Glomerular endothelial cell (primary cell): ENCODE measurements at regions not wholly inside any gene's neighbourhood (a gene's known extent, or its start where the extent isn't known, plus 50 kb on each side); places are given as distances from the start of the nearest gene placed in this dataset.

Experiments
- DNase-seq: peaks from one replicate; pipeline ENCODE4 v3.0.0-alpha.2; 2011; ENCODE audit warnings: low read depth, low spot score; ENCODE audit errors: extremely low read depth

DNA sequence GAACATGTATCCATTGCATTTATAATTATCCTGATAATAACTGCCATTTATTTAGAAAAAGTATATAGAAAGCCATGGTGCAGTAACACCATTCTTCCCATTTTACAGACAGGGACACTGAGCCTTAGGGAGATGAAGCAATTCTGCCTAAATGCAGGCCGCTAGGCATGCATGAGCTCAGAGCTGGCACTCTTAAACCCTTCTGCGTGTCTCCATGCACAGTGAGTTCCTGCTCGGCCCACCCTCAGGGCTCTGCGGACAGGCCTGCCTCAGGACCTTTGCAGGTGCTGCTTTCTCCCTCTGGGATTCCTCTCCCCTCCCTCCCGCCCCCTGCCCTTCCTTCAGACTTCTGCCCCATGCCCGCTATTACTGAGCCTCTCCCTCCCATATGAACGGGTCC, 54.3 kb upstream of the WSB1 start:
- no peak for DNase-seq

DNA sequence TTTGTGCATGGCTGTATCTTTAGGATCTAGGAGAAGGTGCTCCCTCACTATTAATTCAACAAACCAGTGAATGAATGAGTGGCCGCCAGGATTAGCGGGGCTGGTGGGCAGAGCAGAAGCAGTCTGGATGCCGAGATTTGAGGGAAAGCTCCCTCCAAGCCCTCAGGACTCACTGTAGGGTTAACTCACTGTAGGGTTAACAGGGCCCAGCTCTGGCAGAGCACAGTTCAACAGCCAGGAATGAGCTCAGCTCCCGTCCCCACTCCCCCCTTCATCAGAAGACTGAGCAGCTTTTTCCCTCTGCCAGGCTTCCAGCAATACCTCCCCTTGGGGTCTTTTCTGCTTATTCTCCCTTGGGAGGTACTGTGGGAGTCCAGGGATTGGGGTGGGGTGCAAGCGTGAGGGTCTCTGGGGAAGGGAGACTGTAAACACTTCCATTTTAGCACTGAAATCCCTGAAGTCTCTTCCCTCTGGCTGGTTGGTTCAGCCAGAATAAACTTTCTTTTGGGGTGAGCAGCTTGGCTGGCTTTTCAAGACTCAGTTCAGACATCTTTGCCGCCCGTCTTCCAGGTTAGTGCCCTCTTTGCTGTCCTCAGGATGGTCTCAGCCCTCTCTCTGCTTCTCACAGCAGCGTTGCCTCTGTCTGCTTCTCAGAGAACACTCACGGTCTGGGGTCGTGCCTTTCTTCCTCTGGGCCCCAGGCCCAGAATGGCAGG, 53.7 kb upstream of the WSB1 start:
- no peak for DNase-seq

DNA sequence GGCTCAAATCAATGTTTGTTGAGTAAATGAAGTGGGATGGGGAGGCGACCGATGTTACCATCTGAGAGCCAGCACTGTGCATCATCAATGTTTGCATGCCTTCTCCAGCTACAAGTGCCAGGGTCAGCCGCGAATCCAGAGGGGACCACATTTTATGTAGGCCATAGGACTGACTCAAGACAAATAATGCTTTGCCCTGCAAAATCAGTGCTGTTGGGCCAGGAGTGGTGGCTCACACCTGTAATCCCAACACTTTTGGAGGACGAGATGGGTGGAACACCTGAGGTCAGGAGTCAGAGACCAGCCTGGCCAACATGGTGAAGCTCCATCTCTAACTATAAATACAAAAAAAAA, 53.1 kb upstream of the WSB1 start:
- no peak for DNase-seq

DNA sequence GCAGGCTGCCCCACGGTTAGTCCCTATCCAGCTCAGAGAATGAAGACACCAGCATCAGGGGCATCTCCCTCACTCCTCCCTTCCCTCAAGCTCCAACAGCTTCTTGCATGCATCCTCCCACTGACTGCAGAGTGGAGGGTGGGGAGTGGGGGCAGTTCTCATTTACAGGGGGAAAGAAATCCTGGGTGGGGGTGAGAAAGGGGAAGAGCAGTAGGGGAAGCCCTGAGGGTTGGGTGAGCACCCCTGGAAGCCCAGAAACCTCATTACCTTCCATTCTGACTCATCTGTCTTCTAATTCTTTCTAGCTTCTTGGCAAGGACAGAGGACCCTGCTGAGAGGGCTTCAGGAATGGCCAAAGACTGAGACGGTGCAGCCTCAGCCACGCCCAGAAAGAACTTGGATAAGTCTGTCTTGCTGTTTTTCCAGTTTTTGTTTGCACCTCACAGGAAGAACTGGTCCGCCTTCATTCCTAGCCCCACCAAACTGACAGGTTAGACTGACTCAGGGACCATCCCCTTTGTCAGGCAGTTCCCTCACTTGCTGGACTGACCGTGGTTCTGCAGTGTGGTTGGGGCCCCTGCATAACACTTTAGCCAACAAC, 52.5 kb upstream of the WSB1 start:
- DNase-seq = no peak

DNA sequence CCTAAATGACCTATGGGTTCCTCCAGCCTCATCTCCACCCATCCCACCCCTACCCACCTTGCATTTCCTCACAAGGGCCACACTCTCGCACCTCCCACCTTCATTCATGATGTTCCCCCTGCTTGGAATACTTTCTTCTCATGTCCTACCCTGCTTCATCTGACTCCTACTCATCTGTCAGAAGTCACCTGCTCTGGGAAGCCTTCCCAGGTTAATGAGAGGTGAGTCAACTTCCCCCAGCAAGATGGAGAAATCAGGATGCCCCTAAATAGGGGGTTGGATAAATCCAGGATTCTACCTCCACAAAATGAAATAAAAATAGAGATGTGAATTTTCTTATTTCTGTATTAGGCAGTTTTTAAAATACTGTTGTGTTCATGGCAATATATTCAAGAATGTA, 51.0 kb upstream of the WSB1 start:
- DNase-seq = no peak

DNA sequence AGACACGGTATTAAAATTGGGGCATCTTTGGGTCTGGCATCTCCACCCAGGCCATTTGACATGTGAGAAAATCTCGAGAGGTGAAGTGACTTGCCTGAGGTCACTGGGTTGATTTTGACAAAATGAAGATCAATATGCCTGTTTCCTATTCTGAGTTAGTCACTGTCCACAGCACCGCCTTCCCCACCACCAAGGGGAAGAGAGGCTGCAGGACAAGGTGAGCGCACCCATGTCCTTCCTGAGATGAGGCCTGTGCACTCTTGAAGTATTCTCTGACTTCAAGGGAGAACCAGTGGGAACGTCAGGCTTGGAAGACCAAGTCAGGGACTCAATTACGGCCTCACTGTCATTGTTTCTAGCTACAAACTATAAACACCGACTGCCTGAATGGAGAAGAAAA, 49.9 kb upstream of the WSB1 start:
- DNase-seq = no peak
